ENCODE measurements at regions not wholly inside any gene's neighbourhood (a gene's known extent, or its start where the extent isn't known, plus 50 kb on each side); places are given as distances from the start of the nearest gene placed in this dataset.

DNA sequence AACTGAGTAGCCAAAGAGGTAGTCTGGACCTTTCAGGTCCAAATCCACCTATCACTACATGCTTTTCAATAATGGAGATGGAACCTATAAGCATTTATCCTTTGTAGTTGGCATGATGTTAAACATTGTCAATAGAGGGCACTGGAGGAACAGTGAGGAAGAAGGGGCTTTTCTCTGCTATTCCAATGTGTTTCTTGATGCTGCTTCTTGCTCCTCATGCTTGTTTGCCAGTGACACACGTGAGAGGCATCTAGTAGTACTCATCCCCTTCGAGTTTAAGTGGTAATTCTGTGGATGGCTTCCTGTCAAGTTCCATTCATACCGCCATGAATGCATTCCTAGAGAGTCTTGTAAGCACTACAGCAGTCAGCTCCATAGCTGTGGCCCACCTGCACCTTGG, 84.0 kb downstream of the NAA11 start:
- ATAC-seq: no peak
- Histone ChIP-seq H3K9me3 (replicated peaks; ENCODE audit: control insufficient read depth, insufficient read depth, low read depth, low read length) (peaks cover 6% of the 10 kb centered on the region), H3K27ac (ENCODE audit: extremely low read depth, low read depth, low read length) (no peak overlapping the region), H3K27me3 (ENCODE audit: control insufficient read depth in 2 of 2, insufficient read depth in 2 of 2, low read length in 2 of 2) (no peaks in the 10 kb centered on the region), H3K4me1 (replicated peaks in 1 of 2; ENCODE audit: control insufficient read depth in 2 of 2, insufficient read depth in 2 of 2, low read length in 2 of 2) (no peaks in the 10 kb centered on the region), H3K4me3 (no peak overlapping the region), H3K36me3 (ENCODE audit: control insufficient read depth, insufficient read depth, low read length) (no peaks in the 10 kb centered on the region; the same call in 2 of the 3 replicates), H3K4me2 (ENCODE audit: insufficient read depth, low read length) (no peak overlapping the region), H3K79me2 (ENCODE audit: control insufficient read depth, insufficient read depth, low read length) (no peaks in the 10 kb centered on the region), H4K20me1 (replicated peaks; ENCODE audit: control insufficient read depth, insufficient read depth, low read length) (no peaks in the 10 kb centered on the region), H3K9me1 (ENCODE audit: control insufficient read depth, insufficient read depth, low read length) (no peaks in the 10 kb centered on the region), H2AFZ (ENCODE audit: low read depth, low read length) (no peak overlapping the region), H3K9ac (ENCODE audit: insufficient read depth in 1 of 2, low read depth in 2 of 2, low read length in 2 of 2) (no peak overlapping the region)
- FAIRE-seq: no peak
- POLR2A ChIA-PET: no interaction called here
- DNase-seq (ENCODE audit: extremely low read depth in 1 of 4, low spot score in 3 of 4): no peak
- TF ChIP-seq CTCF (IDR thresholded peaks at IDR 0.05 in 2 of 3, conservative IDR thresholded peaks at IDR 0.05 in 1 of 3; ENCODE audit: insufficient read depth in 2 of 3, low read depth in 1 of 3, low read length in 3 of 3): peak in 2 of 3 experiments; percentile 7 to 11; a peak in 1 of 6 replicates
- peak in 1 of 2 experiments; percentile 35; a peak in 2 of 4 replicates for TF ChIP-seq RAD21 (CRISPR knock-in tag; conservative IDR thresholded peaks at IDR 0.05 in 1 of 2, IDR thresholded peaks at IDR 0.05 in 1 of 2)
- TF ChIP-seq, protein P1, sequence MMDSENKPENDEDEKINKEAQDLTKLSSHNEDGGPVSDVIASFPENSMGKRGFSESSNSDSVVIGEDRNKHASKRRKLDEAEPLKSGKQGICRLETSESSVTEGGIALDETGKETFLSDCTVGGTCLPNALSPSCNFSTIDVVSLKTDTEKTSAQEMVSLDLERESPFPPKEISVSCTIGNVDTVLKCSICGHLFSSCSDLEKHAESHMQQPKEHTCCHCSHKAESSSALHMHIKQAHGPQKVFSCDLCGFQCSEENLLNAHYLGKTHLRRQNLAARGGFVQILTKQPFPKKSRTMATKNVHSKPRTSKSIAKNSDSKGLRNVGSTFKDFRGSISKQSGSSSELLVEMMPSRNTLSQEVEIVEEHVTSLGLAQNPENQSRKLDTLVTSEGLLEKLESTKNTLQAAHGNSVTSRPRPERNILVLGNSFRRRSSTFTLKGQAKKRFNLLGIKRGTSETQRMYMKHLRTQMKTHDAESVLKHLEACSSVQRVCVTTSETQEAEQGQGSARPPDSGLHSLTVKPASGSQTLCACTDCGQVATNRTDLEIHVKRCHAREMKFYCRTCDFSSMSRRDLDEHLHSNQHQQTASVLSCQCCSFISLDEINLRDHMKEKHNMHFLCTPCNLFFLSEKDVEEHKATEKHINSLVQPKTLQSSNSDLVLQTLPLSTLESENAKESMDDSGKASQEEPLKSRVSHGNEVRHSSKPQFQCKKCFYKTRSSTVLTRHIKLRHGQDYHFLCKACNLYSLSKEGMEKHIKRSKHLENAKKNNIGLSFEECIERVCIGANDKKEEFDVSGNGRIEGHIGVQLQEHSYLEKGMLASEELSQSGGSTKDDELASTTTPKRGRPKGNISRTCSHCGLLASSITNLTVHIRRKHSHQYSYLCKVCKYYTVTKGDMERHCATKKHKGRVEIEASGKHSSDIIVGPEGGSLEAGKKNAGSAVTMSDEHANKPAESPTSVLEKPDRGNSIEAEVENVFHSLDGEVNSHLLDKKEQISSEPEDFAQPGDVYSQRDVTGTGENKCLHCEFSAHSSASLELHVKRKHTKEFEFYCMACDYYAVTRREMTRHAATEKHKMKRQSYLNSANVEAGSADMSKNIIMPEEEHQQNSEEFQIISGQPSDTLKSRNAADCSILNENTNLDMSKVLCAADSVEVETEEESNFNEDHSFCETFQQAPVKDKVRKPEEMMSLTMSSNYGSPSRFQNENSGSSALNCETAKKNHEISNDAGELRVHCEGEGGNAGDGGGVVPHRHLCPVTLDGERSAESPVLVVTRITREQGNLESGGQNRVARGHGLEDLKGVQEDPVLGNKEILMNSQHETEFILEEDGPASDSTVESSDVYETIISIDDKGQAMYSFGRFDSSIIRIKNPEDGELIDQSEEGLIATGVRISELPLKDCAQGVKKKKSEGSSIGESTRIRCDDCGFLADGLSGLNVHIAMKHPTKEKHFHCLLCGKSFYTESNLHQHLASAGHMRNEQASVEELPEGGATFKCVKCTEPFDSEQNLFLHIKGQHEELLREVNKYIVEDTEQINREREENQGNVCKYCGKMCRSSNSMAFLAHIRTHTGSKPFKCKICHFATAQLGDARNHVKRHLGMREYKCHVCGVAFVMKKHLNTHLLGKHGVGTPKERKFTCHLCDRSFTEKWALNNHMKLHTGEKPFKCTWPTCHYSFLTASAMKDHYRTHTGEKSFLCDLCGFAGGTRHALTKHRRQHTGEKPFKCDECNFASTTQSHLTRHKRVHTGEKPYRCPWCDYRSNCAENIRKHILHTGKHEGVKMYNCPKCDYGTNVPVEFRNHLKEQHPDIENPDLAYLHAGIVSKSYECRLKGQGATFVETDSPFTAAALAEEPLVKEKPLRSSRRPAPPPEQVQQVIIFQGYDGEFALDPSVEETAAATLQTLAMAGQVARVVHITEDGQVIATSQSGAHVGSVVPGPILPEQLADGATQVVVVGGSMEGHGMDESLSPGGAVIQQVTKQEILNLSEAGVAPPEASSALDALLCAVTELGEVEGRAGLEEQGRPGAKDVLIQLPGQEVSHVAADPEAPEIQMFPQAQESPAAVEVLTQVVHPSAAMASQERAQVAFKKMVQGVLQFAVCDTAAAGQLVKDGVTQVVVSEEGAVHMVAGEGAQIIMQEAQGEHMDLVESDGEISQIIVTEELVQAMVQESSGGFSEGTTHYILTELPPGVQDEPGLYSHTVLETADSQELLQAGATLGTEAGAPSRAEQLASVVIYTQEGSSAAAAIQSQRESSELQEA (IDR thresholded peaks at IDR 0.05; ENCODE audit: low read depth): no peak
- TF ChIP-seq MTA3 (IDR thresholded peaks at IDR 0.05; ENCODE audit: borderline replicate concordance): no peak
- BruUV-seq (replicated peaks): no TSS peak
- in situ Hi-C loops (cut with MboI): no loop called here
- CTCF ChIA-PET (ENCODE audit: low intra/inter-chr PET ratio): interaction anchor here (1.0 kb wide), 1 partner anchor 1095 kb away, joined by 3 read pairs; no protein-coding TSS in a partner anchor
- WGBS (ENCODE audit: insufficient coverage, low coverage, missing lambda C conversion rate): 11% methylated on average over 3 of the region's 3 CpGs
- intact Hi-C loops (cut with micrococcal nuclease): loop anchor here (5.0 kb wide), 1 partner anchor 335 kb away; no protein-coding TSS in a partner anchor

Data from K562 (cell line).